GM12878 (cell line): ENCODE measurements at regions not wholly inside any gene's neighbourhood (a gene's known extent, or its start where the extent isn't known, plus 50 kb on each side); places are given as distances from the start of the nearest gene placed in this dataset.

Experiments used
- ATAC-seq: fragments of 200-7000 bp; cut with Tn5 transposase; 3 replicates; pipeline ENCODE4 v1.9.1; 2020; ENCODE audit warnings: mild to moderate bottlenecking, moderate library complexity
- BruUV-seq: library from RNA; stranded (reverse); fragments of 400-500 nt; replicated peaks from 2 replicates; lab custom pipeline; 2021; lab: Mats Ljungman, UMichigan
- CTCF ChIA-PET: fragments of 300-600 bp; sonication (Branson Sonifier 250); formaldehyde crosslinking; extraction: SDS; loops from one replicate; lab custom pipeline; 2021; ENCODE audit warnings: inconsistent platforms; lab: Yijun Ruan, JAX
- POLR2A ChIA-PET: fragments of 350-600 bp; formaldehyde crosslinking; extraction: SDS; loops from one replicate; lab custom pipeline; 2021; ENCODE audit warnings: inconsistent platforms; lab: Charles Lee
- RAD21 ChIA-PET: fragments of 300-600 bp; sonication (Branson Sonifier 250); formaldehyde crosslinking; loops from one replicate; lab custom pipeline; 2023; ENCODE audit warnings: antibody characterized with exemption; ENCODE audit not compliant: unreplicated experiment; lab: Charles Lee
- SMC1A ChIA-PET: fragments of 300-600 bp; sonication (Branson Sonifier 250); formaldehyde crosslinking; loops from one replicate; lab custom pipeline; 2023; ENCODE audit not compliant: unreplicated experiment, uncharacterized antibody; lab: Charles Lee
- DNase-seq: peaks from one replicate; pipeline ENCODE4 v3.0.0-alpha.2; 2011; ENCODE audit warnings: low read depth, low spot score
- FAIRE-seq: peaks from 3 replicates; lab custom pipeline; 2011; peaks lifted over from hg19 to GRCh38; lab: Jason Lieb, UNC
- H2AFZ ChIP-seq: 2 replicates; pipeline ENCODE4 v1.6.0; 2011; ENCODE audit warnings: low read depth, low read length, control low read depth; ENCODE audit not compliant: control insufficient read depth
- H3K27ac ChIP-seq: 2 replicates; pipeline ENCODE4 v1.5.1; 2011; ENCODE audit warnings: control low read depth; ENCODE audit not compliant: control insufficient read depth, insufficient read depth
- H3K27me3 ChIP-seq, 2 experiments: replicated peaks in 1 of 2; 2 replicates each; pipeline versions ENCODE4 v1.6.0 to v1.6.1; 2011; ENCODE audit warnings: low read length in 1 of 2; ENCODE audit not compliant: control insufficient read depth in 2 of 2, insufficient read depth in 2 of 2
- H3K36me3 ChIP-seq, 2 experiments: 2 replicates each; pipeline ENCODE4 v1.5.1; 2011; ENCODE audit warnings: low read length in 1 of 2; ENCODE audit not compliant: control insufficient read depth in 2 of 2, insufficient read depth in 2 of 2
- H3K4me1 ChIP-seq: 2 replicates; pipeline ENCODE4 v1.6.1; 2011; ENCODE audit warnings: mild to moderate bottlenecking, low read length, moderate library complexity, mixed read lengths; ENCODE audit not compliant: control insufficient read depth, insufficient read depth
- H3K4me2 ChIP-seq: 2 replicates; pipeline ENCODE4 v1.6.0; 2011; ENCODE audit warnings: control low read depth; ENCODE audit not compliant: control insufficient read depth, insufficient read depth
- H3K4me3 ChIP-seq: fragments of 200-600 bp; sonication (generic); 2 replicates; pipeline ENCODE4 v1.5.1; 2016
- H3K79me2 ChIP-seq: 2 replicates; pipeline ENCODE4 v1.6.0; 2011; ENCODE audit warnings: low read length; ENCODE audit not compliant: control insufficient read depth, insufficient read depth
- H3K9ac ChIP-seq: 2 replicates; pipeline ENCODE4 v1.8.0; 2011; ENCODE audit warnings: low read length, control low read depth, mixed read lengths; ENCODE audit not compliant: control insufficient read depth, insufficient read depth
- H3K9me3 ChIP-seq: replicated peaks from 3 replicates; pipeline ENCODE4 v1.5.1; 2011; ENCODE audit warnings: mild to moderate bottlenecking, low read length; ENCODE audit not compliant: control insufficient read depth, insufficient read depth
- H4K20me1 ChIP-seq: 2 replicates; pipeline ENCODE4 v1.6.0; 2011; ENCODE audit not compliant: control insufficient read depth, insufficient read depth
- ASH2L ChIP-seq: fragments of 300-600, 200-600 bp; sonication (generic); IDR thresholded peaks from 2 replicates; pipeline ENCODE4 v1.6.1; 2017; ENCODE audit warnings: low read depth, mild to moderate bottlenecking, borderline replicate concordance
- CBFB ChIP-seq: IDR thresholded peaks from 2 replicates; pipeline ENCODE4 v1.6.1; 2016; ENCODE audit warnings: antibody characterized with exemption, low read depth
- CREB1 ChIP-seq: IDR thresholded peaks from 2 replicates; pipeline ENCODE4 v1.6.1; 2012; ENCODE audit warnings: low read depth, mild to moderate bottlenecking, inconsistent platforms
- IKZF1 ChIP-seq: fragments of 450-650 bp; conservative IDR thresholded peaks from 2 replicates; pipeline ENCODE4 v1.6.1; 2017; ENCODE audit warnings: antibody characterized with exemption, mild to moderate bottlenecking
- IKZF2 ChIP-seq, 2 experiments: fragments of 450-650 bp; IDR thresholded peaks; 2 replicates each; pipeline ENCODE4 v1.6.1; 2017; ENCODE audit warnings: mild to moderate bottlenecking in 2 of 2, moderate library complexity in 2 of 2
- MEF2A ChIP-seq: IDR thresholded peaks from 2 replicates; pipeline ENCODE4 v1.6.1; 2011; ENCODE audit warnings: low read depth, mild to moderate bottlenecking, low read length, moderate library complexity; ENCODE audit not compliant: insufficient read depth
- MTA3 ChIP-seq: IDR thresholded peaks from 2 replicates; pipeline ENCODE4 v1.6.1; 2012; ENCODE audit warnings: low read length, inconsistent platforms, borderline replicate concordance
- NBN ChIP-seq: fragments of 450-650 bp; IDR thresholded peaks from 2 replicates; pipeline ENCODE4 v1.6.1; 2016
- NFYA ChIP-seq: IDR thresholded peaks from 2 replicates; pipeline ENCODE4 v1.6.1; 2011; ENCODE audit warnings: low read depth, mild to moderate bottlenecking, low read length, improper control_type of control experiment, borderline replicate concordance
- SREBF1 ChIP-seq: IDR thresholded peaks from 2 replicates; pipeline ENCODE4 v1.6.1; 2012; ENCODE audit warnings: mild to moderate bottlenecking, low read length
- TCF12 ChIP-seq: IDR thresholded peaks from 2 replicates; pipeline ENCODE4 v1.6.1; 2011; ENCODE audit warnings: low read depth, mild to moderate bottlenecking, low read length
- WRNIP1 ChIP-seq: IDR thresholded peaks from 2 replicates; pipeline ENCODE4 v1.6.1; 2011; ENCODE audit warnings: low read depth, low read length, improper control_type of control experiment, borderline replicate concordance
- ZNF384 ChIP-seq: IDR thresholded peaks from 2 replicates; pipeline ENCODE4 v1.6.1; 2012; ENCODE audit warnings: low read depth, mild to moderate bottlenecking, low read length, improper control_type of control experiment, borderline replicate concordance
- WGBS: methylation state at CpG from one replicate; pipeline ENCODE4 v1.1.6; 2016; ENCODE audit warnings: low lambda C conversion rate; ENCODE audit not compliant: insufficient replicate concordance, insufficient coverage; ENCODE audit errors: missing lambda C conversion rate; 5-methylcytosine and 5-hydroxymethylcytosine counted together
- in situ Hi-C: fragments of 300-500 bp; cut with MboI; formaldehyde crosslinking; loops from 9 replicates; pipeline ENCODE4 v1.14.3; 2018; ENCODE audit warnings: mixed read lengths
- intact Hi-C: fragments of 100-400 bp; cut with micrococcal nuclease; formaldehyde crosslinking; loops from one replicate; pipeline ENCODE4 v1.14.2; 2022; ENCODE audit not compliant: unreplicated experiment
- TF ChIP-seq, protein P1 (sequence below): IDR thresholded peaks from 2 replicates; pipeline ENCODE4 v1.6.1; 2012; ENCODE audit warnings: mild to moderate bottlenecking, low read depth, low read length
- TF ChIP-seq, protein P2 (sequence below): fragments of 450-650 bp; IDR thresholded peaks from 2 replicates; pipeline ENCODE4 v1.6.1; 2016; ENCODE audit warnings: mild to moderate bottlenecking, moderate library complexity, borderline replicate concordance
- TF ChIP-seq, protein P3 (sequence below): fragments of 450-650 bp; IDR thresholded peaks from 2 replicates; pipeline ENCODE4 v1.6.1; 2018; ENCODE audit warnings: mild to moderate bottlenecking, low read depth, moderate library complexity; ENCODE audit not compliant: partially characterized antibody

DNA sequence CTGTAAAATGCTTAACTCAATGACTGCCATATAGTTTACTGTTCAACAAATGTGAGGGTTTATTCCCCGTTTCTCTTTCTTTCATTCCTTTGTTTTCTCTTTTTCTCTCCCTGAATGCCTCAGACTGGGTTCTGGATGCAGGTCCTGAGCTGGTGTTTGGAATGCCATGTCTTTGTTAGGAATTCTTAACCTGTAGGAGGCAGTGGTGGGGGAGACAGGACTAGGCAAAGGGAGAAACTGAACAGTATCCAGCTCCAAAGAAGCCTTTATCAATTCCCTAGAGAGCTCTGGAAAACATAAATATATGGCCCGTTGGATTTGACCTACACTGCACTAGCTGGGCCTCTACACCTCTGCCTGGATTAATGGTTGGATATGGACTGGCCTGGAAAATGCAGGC lies 621.2 kb upstream of the SLC35B3 start:
- FAIRE-seq (no peak), ATAC-seq (no peak)
- 0% methylated on average over 2 of the region's 2 CpGs for WGBS
- TF ChIP-seq MEF2A (no peak), SREBF1 (no peak), CREB1 (no peak), MTA3 (no peak), CBFB (no peak), IKZF2 (IDR thresholded peaks at IDR 0.05) (no peak), ZNF384 (no peak), WRNIP1 (no peak), ASH2L (no peak), TCF12 (no peak), IKZF1 (no peak), NBN (no peak), NFYA (no peak)
- TF ChIP-seq, protein P1, sequence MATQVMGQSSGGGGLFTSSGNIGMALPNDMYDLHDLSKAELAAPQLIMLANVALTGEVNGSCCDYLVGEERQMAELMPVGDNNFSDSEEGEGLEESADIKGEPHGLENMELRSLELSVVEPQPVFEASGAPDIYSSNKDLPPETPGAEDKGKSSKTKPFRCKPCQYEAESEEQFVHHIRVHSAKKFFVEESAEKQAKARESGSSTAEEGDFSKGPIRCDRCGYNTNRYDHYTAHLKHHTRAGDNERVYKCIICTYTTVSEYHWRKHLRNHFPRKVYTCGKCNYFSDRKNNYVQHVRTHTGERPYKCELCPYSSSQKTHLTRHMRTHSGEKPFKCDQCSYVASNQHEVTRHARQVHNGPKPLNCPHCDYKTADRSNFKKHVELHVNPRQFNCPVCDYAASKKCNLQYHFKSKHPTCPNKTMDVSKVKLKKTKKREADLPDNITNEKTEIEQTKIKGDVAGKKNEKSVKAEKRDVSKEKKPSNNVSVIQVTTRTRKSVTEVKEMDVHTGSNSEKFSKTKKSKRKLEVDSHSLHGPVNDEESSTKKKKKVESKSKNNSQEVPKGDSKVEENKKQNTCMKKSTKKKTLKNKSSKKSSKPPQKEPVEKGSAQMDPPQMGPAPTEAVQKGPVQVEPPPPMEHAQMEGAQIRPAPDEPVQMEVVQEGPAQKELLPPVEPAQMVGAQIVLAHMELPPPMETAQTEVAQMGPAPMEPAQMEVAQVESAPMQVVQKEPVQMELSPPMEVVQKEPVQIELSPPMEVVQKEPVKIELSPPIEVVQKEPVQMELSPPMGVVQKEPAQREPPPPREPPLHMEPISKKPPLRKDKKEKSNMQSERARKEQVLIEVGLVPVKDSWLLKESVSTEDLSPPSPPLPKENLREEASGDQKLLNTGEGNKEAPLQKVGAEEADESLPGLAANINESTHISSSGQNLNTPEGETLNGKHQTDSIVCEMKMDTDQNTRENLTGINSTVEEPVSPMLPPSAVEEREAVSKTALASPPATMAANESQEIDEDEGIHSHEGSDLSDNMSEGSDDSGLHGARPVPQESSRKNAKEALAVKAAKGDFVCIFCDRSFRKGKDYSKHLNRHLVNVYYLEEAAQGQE: no peak
- TF ChIP-seq, protein P2, sequence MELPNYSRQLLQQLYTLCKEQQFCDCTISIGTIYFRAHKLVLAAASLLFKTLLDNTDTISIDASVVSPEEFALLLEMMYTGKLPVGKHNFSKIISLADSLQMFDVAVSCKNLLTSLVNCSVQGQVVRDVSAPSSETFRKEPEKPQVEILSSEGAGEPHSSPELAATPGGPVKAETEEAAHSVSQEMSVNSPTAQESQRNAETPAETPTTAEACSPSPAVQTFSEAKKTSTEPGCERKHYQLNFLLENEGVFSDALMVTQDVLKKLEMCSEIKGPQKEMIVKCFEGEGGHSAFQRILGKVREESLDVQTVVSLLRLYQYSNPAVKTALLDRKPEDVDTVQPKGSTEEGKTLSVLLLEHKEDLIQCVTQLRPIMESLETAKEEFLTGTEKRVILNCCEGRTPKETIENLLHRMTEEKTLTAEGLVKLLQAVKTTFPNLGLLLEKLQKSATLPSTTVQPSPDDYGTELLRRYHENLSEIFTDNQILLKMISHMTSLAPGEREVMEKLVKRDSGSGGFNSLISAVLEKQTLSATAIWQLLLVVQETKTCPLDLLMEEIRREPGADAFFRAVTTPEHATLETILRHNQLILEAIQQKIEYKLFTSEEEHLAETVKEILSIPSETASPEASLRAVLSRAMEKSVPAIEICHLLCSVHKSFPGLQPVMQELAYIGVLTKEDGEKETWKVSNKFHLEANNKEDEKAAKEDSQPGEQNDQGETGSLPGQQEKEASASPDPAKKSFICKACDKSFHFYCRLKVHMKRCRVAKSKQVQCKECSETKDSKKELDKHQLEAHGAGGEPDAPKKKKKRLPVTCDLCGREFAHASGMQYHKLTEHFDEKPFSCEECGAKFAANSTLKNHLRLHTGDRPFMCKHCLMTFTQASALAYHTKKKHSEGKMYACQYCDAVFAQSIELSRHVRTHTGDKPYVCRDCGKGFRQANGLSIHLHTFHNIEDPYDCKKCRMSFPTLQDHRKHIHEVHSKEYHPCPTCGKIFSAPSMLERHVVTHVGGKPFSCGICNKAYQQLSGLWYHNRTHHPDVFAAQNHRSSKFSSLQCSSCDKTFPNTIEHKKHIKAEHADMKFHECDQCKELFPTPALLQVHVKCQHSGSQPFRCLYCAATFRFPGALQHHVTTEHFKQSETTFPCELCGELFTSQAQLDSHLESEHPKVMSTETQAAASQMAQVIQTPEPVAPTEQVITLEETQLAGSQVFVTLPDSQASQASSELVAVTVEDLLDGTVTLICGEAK: no peak
- TF ChIP-seq, protein P3, sequence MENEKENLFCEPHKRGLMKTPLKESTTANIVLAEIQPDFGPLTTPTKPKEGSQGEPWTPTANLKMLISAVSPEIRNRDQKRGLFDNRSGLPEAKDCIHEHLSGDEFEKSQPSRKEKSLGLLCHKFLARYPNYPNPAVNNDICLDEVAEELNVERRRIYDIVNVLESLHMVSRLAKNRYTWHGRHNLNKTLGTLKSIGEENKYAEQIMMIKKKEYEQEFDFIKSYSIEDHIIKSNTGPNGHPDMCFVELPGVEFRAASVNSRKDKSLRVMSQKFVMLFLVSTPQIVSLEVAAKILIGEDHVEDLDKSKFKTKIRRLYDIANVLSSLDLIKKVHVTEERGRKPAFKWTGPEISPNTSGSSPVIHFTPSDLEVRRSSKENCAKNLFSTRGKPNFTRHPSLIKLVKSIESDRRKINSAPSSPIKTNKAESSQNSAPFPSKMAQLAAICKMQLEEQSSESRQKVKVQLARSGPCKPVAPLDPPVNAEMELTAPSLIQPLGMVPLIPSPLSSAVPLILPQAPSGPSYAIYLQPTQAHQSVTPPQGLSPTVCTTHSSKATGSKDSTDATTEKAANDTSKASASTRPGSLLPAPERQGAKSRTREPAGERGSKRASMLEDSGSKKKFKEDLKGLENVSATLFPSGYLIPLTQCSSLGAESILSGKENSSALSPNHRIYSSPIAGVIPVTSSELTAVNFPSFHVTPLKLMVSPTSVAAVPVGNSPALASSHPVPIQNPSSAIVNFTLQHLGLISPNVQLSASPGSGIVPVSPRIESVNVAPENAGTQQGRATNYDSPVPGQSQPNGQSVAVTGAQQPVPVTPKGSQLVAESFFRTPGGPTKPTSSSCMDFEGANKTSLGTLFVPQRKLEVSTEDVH: no peak

More for the DNA sequence above, 621.2 kb upstream of the SLC35B3 start:
- ChIA-PET RAD21 (no interaction called here), SMC1A (no interaction called here), POLR2A (no interaction called here), CTCF (interaction anchor here (0.6 kb wide), 1 partner anchor 1379 kb away, joined by 3 read pairs; no protein-coding TSS in a partner anchor)
- Histone ChIP-seq H3K27me3 (no peaks in the 10 kb centered on the region), H3K9ac (no peak overlapping the region), H3K4me1 (no peaks in the 10 kb centered on the region), H3K27ac (no peak overlapping the region), H3K9me3 (no peaks in the 10 kb centered on the region), H2AFZ (no peak overlapping the region), H3K79me2 (no peaks in the 10 kb centered on the region), H4K20me1 (no peaks in the 10 kb centered on the region), H3K4me3 (no peak overlapping the region), H3K4me2 (no peak overlapping the region), H3K36me3 (no peaks in the 10 kb centered on the region)
- intact Hi-C loops (no loop called here), in situ Hi-C loops (no loop called here)
- no peak for DNase-seq
- no TSS peak for BruUV-seq
